SHP77 (cell line): ENCODE measurements at regions not wholly inside any gene's neighbourhood (a gene's known extent, or its start where the extent isn't known, plus 50 kb on each side); places are given as distances from the start of the nearest gene placed in this dataset.
A peak's percentile ranks its signal among the peaks of the same experiment; 100 is the strongest.
"Not testable (repeated sequence)": the region's sequence is repeated elsewhere in the genome, so short reads cannot be mapped to it uniquely, and the experiment has no call there.

Experiments used
- DNase-seq, 2 experiments: peaks; one replicate each; lab custom pipeline; 2025; lab: John Stamatoyannopoulos, UW

GRCh38 chr11:44417731-44418455, 108.0 kb upstream of the ALX4 start:
- DNase-seq = no peak

GRCh38 chr11:44418456-44418830, 108.5 kb upstream of the ALX4 start:
- DNase-seq = no peak

GRCh38 chr11:44421090-44421675, 111.2 kb upstream of the ALX4 start:
- no peak for DNase-seq

- no peak for DNase-seq
Observed at GRCh38 chr11:44423289-44423688, 113.3 kb upstream of the ALX4 start.

GRCh38 chr11:44424841-44425240, 114.9 kb upstream of the ALX4 start:
- no peak for DNase-seq

- no peak for DNase-seq
Observed at GRCh38 chr11:44426119-44426518, 116.2 kb upstream of the ALX4 start.

GRCh38 chr11:44426958-44427357, 117.0 kb upstream of the ALX4 start:
- no peak for DNase-seq

GRCh38 chr11:44427432-44427831, 117.5 kb upstream of the ALX4 start:
- no peak for DNase-seq

GRCh38 chr11:44430140-44430539, 120.2 kb upstream of the ALX4 start:
- no peak for DNase-seq

- DNase-seq = peak in 1 of 2 experiments; percentile 11
Observed at GRCh38 chr11:44434191-44434590, 124.3 kb upstream of the ALX4 start.

- no peak for DNase-seq
Observed at GRCh38 chr11:44437122-44437521, 127.2 kb upstream of the ALX4 start.

- DNase-seq = not testable (repeated sequence)
Observed at GRCh38 chr11:44442893-44443673, 122.4 kb upstream of the CD82 start.

- no peak for DNase-seq
Observed at GRCh38 chr11:44443836-44444769, 121.4 kb upstream of the CD82 start.

- no peak for DNase-seq
Observed at GRCh38 chr11:44444770-44445321, 120.6 kb upstream of the CD82 start.

- DNase-seq = no peak
Observed at GRCh38 chr11:44445500-44446365, 119.7 kb upstream of the CD82 start.

- DNase-seq = no peak
Observed at GRCh38 chr11:44446366-44446762, 119.1 kb upstream of the CD82 start.

- DNase-seq = no peak
Observed at GRCh38 chr11:44446996-44447771, 118.3 kb upstream of the CD82 start.

- DNase-seq = no peak
Observed at GRCh38 chr11:44450295-44450932, 115.0 kb upstream of the CD82 start.

- DNase-seq = no peak
Observed at GRCh38 chr11:44451706-44452105, 113.8 kb upstream of the CD82 start.
